Activated CD4-positive, alpha-beta T cell treated with anti-CD3 and anti-CD28 coated beads, Interleukin-2, amount 10 ng/mL, durations not matched to agents 7 days and 5 days (primary cell): ENCODE measurements at regions not wholly inside any gene's neighbourhood (a gene's known extent, or its start where the extent isn't known, plus 50 kb on each side); places are given as distances from the start of the nearest gene placed in this dataset.
"Not testable (repeated sequence)": the region's sequence is repeated elsewhere in the genome, so short reads cannot be mapped to it uniquely, and the experiment has no call there.

ENCODE experiments used
- CTCF ChIA-PET: fragments of 350-600 bp; sonication (Branson Sonifier 250); formaldehyde crosslinking; loops from one replicate; lab custom pipeline; 2021; ENCODE audit warnings: antibody characterized with exemption; lab: Charles Lee
- POLR2A ChIA-PET: fragments of 350-600 bp; sonication (Branson Sonifier 250); formaldehyde crosslinking; loops from one replicate; lab custom pipeline; 2021; ENCODE audit warnings: antibody characterized with exemption; lab: Charles Lee
- DNase-seq: peaks from one replicate; pipeline ENCODE4 v3.0.0-alpha.2; 2020
- H3K27ac Mint-ChIP-seq: one replicate; pipeline ENCODE4 v1.8.0; 2021; ENCODE audit warnings: mild to moderate bottlenecking, moderate library complexity, mixed read lengths
- H3K27me3 Mint-ChIP-seq: one replicate; pipeline ENCODE4 v1.8.0; 2021; ENCODE audit warnings: mixed read lengths
- H3K36me3 Mint-ChIP-seq: one replicate; pipeline ENCODE4 v1.8.0; 2021; ENCODE audit warnings: low read depth, mixed read lengths
- H3K4me1 Mint-ChIP-seq: one replicate; pipeline ENCODE4 v1.8.0; 2021; ENCODE audit warnings: mixed read lengths
- H3K4me3 Mint-ChIP-seq: one replicate; pipeline ENCODE4 v1.8.0; 2021; ENCODE audit warnings: mild to moderate bottlenecking, moderate library complexity, mixed read lengths
- H3K9me3 Mint-ChIP-seq: one replicate; pipeline ENCODE4 v1.8.0; 2021; ENCODE audit warnings: mixed read lengths

GRCh38 chr18:73516056-73516455 is 631.6 kb downstream of the FBXO15 start:
- CTCF ChIA-PET, H3K4me3 Mint-ChIP-seq, POLR2A ChIA-PET: not testable (repeated sequence)

GRCh38 chr18:73514449-73514848 is 633.2 kb downstream of the FBXO15 start:
- no peak overlapping the region for H3K4me3 Mint-ChIP-seq
- POLR2A ChIA-PET, result no interaction called here
- CTCF ChIA-PET, result no interaction called here
- no peak for DNase-seq
- no peaks in the 10 kb centered on the region for H3K9me3 Mint-ChIP-seq
- no peaks in the 10 kb centered on the region for H3K36me3 Mint-ChIP-seq
- H3K4me1 Mint-ChIP-seq, result no peaks in the 10 kb centered on the region
- H3K27ac Mint-ChIP-seq, result no peak overlapping the region
- H3K27me3 Mint-ChIP-seq, result no peaks in the 10 kb centered on the region

More at GRCh38 chr18:73516056-73516455, 631.6 kb downstream of the FBXO15 start:
- not testable (repeated sequence) for H3K27ac Mint-ChIP-seq, H3K9me3 Mint-ChIP-seq, H3K36me3 Mint-ChIP-seq, H3K27me3 Mint-ChIP-seq, H3K4me1 Mint-ChIP-seq, DNase-seq

GRCh38 chr18:73511771-73512503 is 635.7 kb downstream of the FBXO15 start:
- no peaks in the 10 kb centered on the region for H3K27me3 Mint-ChIP-seq
- no peak overlapping the region for H3K27ac Mint-ChIP-seq
- no peaks in the 10 kb centered on the region for H3K4me1 Mint-ChIP-seq
- H3K36me3 Mint-ChIP-seq, result no peaks in the 10 kb centered on the region
- POLR2A ChIA-PET, result no interaction called here
- CTCF ChIA-PET, result interaction anchor here (0.6 kb wide), 1 partner anchor 928 kb away, joined by 3 read pairs; no protein-coding TSS in a partner anchor
- H3K9me3 Mint-ChIP-seq, result no peaks in the 10 kb centered on the region
- no peak overlapping the region for H3K4me3 Mint-ChIP-seq
- DNase-seq, result no peak

GRCh38 chr18:73509460-73509859 is 638.2 kb downstream of the FBXO15 start:
- Mint-ChIP-seq H3K27me3 (no peaks in the 10 kb centered on the region), H3K27ac (no peak overlapping the region), H3K4me3 (no peak overlapping the region), H3K4me1 (no peaks in the 10 kb centered on the region), H3K36me3 (no peaks in the 10 kb centered on the region), H3K9me3 (no peaks in the 10 kb centered on the region)
- no peak for DNase-seq
- ChIA-PET CTCF (no interaction called here), POLR2A (no interaction called here)

- Mint-ChIP-seq H3K27me3 (no peaks in the 10 kb centered on the region), H3K27ac (no peak overlapping the region), H3K4me3 (no peak overlapping the region), H3K36me3 (no peaks in the 10 kb centered on the region), H3K4me1 (no peaks in the 10 kb centered on the region), H3K9me3 (no peaks in the 10 kb centered on the region)
- POLR2A ChIA-PET, result no interaction called here
- CTCF ChIA-PET, result no interaction called here
- no peak for DNase-seq
Observed at GRCh38 chr18:73503326-73503725, 635.5 kb upstream of the NETO1 start.

- no peaks in the 10 kb centered on the region for H3K4me1 Mint-ChIP-seq
- no peaks in the 10 kb centered on the region for H3K27me3 Mint-ChIP-seq
- ChIA-PET POLR2A (no interaction called here), CTCF (no interaction called here)
- H3K36me3 Mint-ChIP-seq, result no peaks in the 10 kb centered on the region
- no peak for DNase-seq
- H3K9me3 Mint-ChIP-seq, result no peaks in the 10 kb centered on the region
- no peak overlapping the region for H3K27ac Mint-ChIP-seq
- no peak overlapping the region for H3K4me3 Mint-ChIP-seq
Observed at GRCh38 chr18:73487966-73488365, 620.2 kb upstream of the NETO1 start.

- CTCF ChIA-PET, result no interaction called here
- Mint-ChIP-seq H3K27me3 (no peaks in the 10 kb centered on the region), H3K4me3 (no peak overlapping the region), H3K9me3 (no peaks in the 10 kb centered on the region), H3K36me3 (no peaks in the 10 kb centered on the region), H3K27ac (no peak overlapping the region), H3K4me1 (no peaks in the 10 kb centered on the region)
- POLR2A ChIA-PET, result no interaction called here
- DNase-seq, result no peak
Observed at GRCh38 chr18:73485166-73485565, 617.4 kb upstream of the NETO1 start.

- no peak for DNase-seq
- no peaks in the 10 kb centered on the region for H3K4me1 Mint-ChIP-seq
- no peak overlapping the region for H3K27ac Mint-ChIP-seq
- ChIA-PET POLR2A (no interaction called here), CTCF (no interaction called here)
- H3K27me3 Mint-ChIP-seq, result no peaks in the 10 kb centered on the region
- H3K9me3 Mint-ChIP-seq, result no peaks in the 10 kb centered on the region
- no peaks in the 10 kb centered on the region for H3K36me3 Mint-ChIP-seq
- H3K4me3 Mint-ChIP-seq, result no peak overlapping the region
Observed at GRCh38 chr18:73482901-73483300, 615.1 kb upstream of the NETO1 start.

GRCh38 chr18:73479477-73479876 is 611.7 kb upstream of the NETO1 start:
- POLR2A ChIA-PET, result no interaction called here
- Mint-ChIP-seq H3K9me3 (no peaks in the 10 kb centered on the region), H3K4me1 (no peaks in the 10 kb centered on the region), H3K27ac (no peak overlapping the region), H3K27me3 (no peaks in the 10 kb centered on the region), H3K36me3 (no peaks in the 10 kb centered on the region), H3K4me3 (no peak overlapping the region)
- CTCF ChIA-PET, result no interaction called here
- no peak for DNase-seq

- Mint-ChIP-seq H3K9me3 (no peaks in the 10 kb centered on the region), H3K27me3 (no peaks in the 10 kb centered on the region), H3K36me3 (no peaks in the 10 kb centered on the region), H3K27ac (no peak overlapping the region), H3K4me3 (no peak overlapping the region), H3K4me1 (no peaks in the 10 kb centered on the region)
- no peak for DNase-seq
- ChIA-PET POLR2A (no interaction called here), CTCF (no interaction called here)
Observed at GRCh38 chr18:73478191-73478590, 610.4 kb upstream of the NETO1 start.

- ChIA-PET CTCF (no interaction called here), POLR2A (no interaction called here)
- no peaks in the 10 kb centered on the region for H3K36me3 Mint-ChIP-seq
- DNase-seq, result no peak
- no peak overlapping the region for H3K4me3 Mint-ChIP-seq
- no peaks in the 10 kb centered on the region for H3K27me3 Mint-ChIP-seq
- H3K4me1 Mint-ChIP-seq, result no peaks in the 10 kb centered on the region
- H3K9me3 Mint-ChIP-seq, result no peaks in the 10 kb centered on the region
- H3K27ac Mint-ChIP-seq, result no peak overlapping the region
Observed at GRCh38 chr18:73476031-73476430, 608.2 kb upstream of the NETO1 start.

GRCh38 chr18:73462092-73462491 is 594.3 kb upstream of the NETO1 start:
- Mint-ChIP-seq H3K36me3 (no peaks in the 10 kb centered on the region), H3K4me1 (no peaks in the 10 kb centered on the region), H3K27ac (no peak overlapping the region), H3K27me3 (no peaks in the 10 kb centered on the region), H3K9me3 (peaks cover 3% of the 10 kb centered on the region), H3K4me3 (no peak overlapping the region)
- CTCF ChIA-PET, result no interaction called here
- DNase-seq, result no peak
- POLR2A ChIA-PET, result no interaction called here

- H3K36me3 Mint-ChIP-seq, result no peaks in the 10 kb centered on the region
- H3K9me3 Mint-ChIP-seq, result peaks cover 3% of the 10 kb centered on the region
- H3K4me3 Mint-ChIP-seq, result no peak overlapping the region
- no peak overlapping the region for H3K27ac Mint-ChIP-seq
- CTCF ChIA-PET, result no interaction called here
- POLR2A ChIA-PET, result no interaction called here
- DNase-seq, result no peak
- no peaks in the 10 kb centered on the region for H3K4me1 Mint-ChIP-seq
- H3K27me3 Mint-ChIP-seq, result no peaks in the 10 kb centered on the region
Observed at GRCh38 chr18:73461780-73462059, 593.9 kb upstream of the NETO1 start.

- Mint-ChIP-seq H3K4me1 (no peaks in the 10 kb centered on the region), H3K36me3 (no peaks in the 10 kb centered on the region), H3K4me3 (no peak overlapping the region), H3K27me3 (no peaks in the 10 kb centered on the region), H3K9me3 (peaks cover 5% of the 10 kb centered on the region), H3K27ac (no peak overlapping the region)
- no peak for DNase-seq
- POLR2A ChIA-PET, result no interaction called here
- CTCF ChIA-PET, result no interaction called here
Observed at GRCh38 chr18:73461038-73461779, 593.4 kb upstream of the NETO1 start.
